HG03108 (cell line): ENCODE measurements at regions not wholly inside any gene's neighbourhood (a gene's known extent, or its start where the extent isn't known, plus 50 kb on each side); places are given as distances from the start of the nearest gene placed in this dataset.
A peak's percentile ranks its signal among the peaks of the same experiment; 100 is the strongest.
"Not testable (repeated sequence)": the region's sequence is repeated elsewhere in the genome, so short reads cannot be mapped to it uniquely, and the experiment has no call there.

Experiments used
- ATAC-seq: cut with Tn5 transposase; IDR thresholded peaks from one replicate; pipeline ENCODE4 v1.9.1; 2021; ENCODE audit warnings: moderate library complexity; ENCODE audit not compliant: unreplicated experiment

DNA sequence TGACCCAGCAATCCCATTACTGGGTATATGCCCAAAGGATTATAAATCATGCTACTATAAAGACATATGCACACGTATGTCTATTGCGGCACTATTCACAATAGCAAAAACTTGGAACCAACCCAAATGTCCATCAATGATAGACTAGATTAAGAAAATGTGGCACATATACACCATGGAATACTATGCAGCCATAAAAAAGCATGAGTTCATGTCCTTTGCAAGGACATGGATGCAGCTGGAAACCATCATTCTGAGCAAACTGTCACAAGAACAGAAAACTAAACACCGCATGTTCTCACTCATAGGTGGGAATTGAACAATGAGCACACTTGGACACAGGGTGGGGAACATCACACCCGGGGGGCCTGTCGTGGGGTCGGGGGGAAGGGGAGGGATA is 80.1 kb upstream of the TMEM170B start:
- ATAC-seq, result not testable (repeated sequence)

- ATAC-seq, result not testable (repeated sequence)
These were observed 85.4 kb upstream of the TMEM170B start for GRCh38 chr6:11452106-11452505.

- no peak for ATAC-seq
These were observed 87.5 kb upstream of the TMEM170B start for GRCh38 chr6:11450037-11450436.

GRCh38 chr6:11449408-11449807 is 88.1 kb upstream of the TMEM170B start:
- ATAC-seq, result no peak

DNA sequence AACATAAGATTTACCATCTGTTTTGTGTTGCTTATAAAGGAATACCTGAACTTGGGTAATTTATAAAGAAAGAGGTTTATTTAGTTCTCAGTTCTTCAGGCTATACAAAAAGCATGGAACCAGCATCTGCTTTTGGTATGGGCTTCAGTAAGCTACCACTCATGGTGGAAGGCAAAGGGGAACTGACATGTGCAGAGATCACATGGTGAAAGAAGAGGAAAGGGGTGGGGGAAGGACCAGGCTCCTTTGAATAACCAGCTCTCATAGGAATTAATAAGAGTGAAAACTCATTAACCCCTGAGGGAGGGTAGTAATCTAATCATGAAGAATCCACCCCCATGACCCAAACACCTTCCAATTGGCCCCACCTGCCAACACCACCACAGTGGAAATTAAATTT is 89.5 kb upstream of the TMEM170B start:
- no peak for ATAC-seq

GRCh38 chr6:11447265-11447664 is 90.3 kb upstream of the TMEM170B start:
- ATAC-seq, result no peak

- ATAC-seq, result no peak
These were observed 92.4 kb upstream of the TMEM170B start for GRCh38 chr6:11445146-11445545.

- ATAC-seq, result not testable (repeated sequence)
These were observed 94.4 kb upstream of the TMEM170B start for GRCh38 chr6:11443125-11443524.

GRCh38 chr6:11442495-11442894 is 95.1 kb upstream of the TMEM170B start:
- ATAC-seq, result no peak

- no peak for ATAC-seq
These were observed 97.7 kb upstream of the TMEM170B start for GRCh38 chr6:11439876-11440275.

GRCh38 chr6:11439017-11439420 is 98.5 kb upstream of the TMEM170B start:
- no peak for ATAC-seq

GRCh38 chr6:11437824-11438459 is 99.6 kb upstream of the TMEM170B start:
- no peak for ATAC-seq

- no peak for ATAC-seq
These were observed 100.9 kb upstream of the TMEM170B start for GRCh38 chr6:11436508-11437096.

- no peak for ATAC-seq
These were observed 102.8 kb upstream of the TMEM170B start for GRCh38 chr6:11434565-11435326.

DNA sequence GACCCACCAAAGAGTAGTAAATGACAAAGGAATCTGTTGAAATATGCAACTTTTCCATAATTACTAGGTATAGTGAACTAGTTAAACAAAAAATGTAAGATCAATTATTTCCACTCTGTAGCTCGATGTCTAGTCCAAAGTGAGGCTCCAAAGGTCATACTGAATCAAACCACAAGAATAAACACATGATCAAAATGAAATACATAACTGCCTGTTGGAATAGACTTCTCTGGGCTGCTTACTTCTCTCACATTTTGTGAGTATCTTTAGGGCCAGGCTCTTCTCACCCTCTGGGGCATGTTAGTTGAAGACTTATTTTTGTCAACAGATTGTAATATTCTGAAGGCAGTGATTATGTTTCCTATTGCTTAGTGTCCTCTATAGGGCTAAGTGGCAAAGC is 103.7 kb upstream of the TMEM170B start:
- ATAC-seq, result no peak

GRCh38 chr6:11432713-11433450 is 104.7 kb upstream of the TMEM170B start:
- no peak for ATAC-seq

DNA sequence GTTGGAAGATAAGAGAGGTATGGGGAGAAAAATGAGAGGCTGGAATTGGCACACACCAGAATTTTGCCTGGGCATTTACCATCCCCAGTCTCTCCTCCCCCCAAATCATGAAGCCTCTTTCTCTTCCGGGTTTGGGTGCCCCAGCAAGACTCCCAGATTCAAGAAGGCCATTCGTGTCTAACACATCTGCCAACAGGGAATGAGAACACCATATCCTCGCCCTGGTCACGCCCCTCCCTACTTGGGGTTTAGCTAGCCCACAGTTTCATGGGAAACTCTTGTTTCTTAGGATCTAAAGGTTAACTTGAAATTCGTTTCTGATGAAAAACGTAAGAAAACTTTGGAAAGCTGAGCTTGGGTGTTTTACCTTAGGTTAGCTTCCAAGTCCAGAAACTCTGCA is 105.5 kb upstream of the TMEM170B start:
- no peak for ATAC-seq

GRCh38 chr6:11431455-11431937 is 106.1 kb upstream of the TMEM170B start:
- no peak for ATAC-seq

- no peak for ATAC-seq
These were observed 107.5 kb upstream of the TMEM170B start for GRCh38 chr6:11430036-11430435.

DNA sequence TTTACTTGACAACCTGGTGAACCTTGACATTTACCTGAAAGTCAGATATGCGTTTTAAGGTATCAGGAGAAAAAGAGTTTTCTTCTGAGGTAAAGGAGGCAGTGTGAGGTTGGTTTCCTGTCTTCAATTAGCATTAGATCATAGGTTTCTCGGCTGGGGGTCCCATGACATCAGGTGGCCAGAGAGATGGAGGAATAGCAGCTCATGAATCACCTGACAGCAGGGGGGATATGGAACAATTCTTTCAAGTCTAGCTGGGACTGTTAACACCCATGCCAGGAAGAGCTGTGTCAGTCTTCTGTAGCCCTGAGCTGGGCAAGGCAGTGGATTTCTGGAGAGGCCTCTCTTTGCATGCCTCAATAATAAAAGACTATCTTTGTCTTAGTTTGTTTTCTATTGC is 108.0 kb upstream of the TMEM170B start:
- no peak for ATAC-seq

DNA sequence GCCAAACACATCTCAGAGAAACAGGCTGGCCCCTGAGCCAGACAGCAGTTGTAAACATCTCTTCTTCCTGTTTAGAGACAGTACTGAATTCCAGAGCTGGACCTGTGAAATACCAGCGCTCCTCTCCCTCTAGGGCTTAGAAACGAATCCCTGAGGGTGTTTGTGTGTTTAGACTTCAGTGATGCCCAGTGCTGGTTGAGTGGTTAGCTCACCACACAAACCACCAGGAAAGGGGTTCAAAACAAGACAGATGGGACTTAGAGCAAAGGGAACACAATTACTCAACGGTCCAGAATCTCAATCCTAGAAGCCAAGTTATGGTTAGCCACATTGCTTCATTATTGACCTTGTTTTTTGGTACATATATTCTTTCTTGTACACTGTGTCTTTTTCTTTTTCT is 108.7 kb upstream of the TMEM170B start:
- ATAC-seq, result peak; percentile 44
